IPS-NIHi7 (cell line): ENCODE measurements at regions not wholly inside any gene's neighbourhood (a gene's known extent, or its start where the extent isn't known, plus 50 kb on each side); places are given as distances from the start of the nearest gene placed in this dataset.

ENCODE experiments used
- DNase-seq: peaks from one replicate; pipeline ENCODE4 v3.0.0; 2012; ENCODE audit warnings: mixed read lengths; ENCODE audit errors: extremely low spot score

DNA sequence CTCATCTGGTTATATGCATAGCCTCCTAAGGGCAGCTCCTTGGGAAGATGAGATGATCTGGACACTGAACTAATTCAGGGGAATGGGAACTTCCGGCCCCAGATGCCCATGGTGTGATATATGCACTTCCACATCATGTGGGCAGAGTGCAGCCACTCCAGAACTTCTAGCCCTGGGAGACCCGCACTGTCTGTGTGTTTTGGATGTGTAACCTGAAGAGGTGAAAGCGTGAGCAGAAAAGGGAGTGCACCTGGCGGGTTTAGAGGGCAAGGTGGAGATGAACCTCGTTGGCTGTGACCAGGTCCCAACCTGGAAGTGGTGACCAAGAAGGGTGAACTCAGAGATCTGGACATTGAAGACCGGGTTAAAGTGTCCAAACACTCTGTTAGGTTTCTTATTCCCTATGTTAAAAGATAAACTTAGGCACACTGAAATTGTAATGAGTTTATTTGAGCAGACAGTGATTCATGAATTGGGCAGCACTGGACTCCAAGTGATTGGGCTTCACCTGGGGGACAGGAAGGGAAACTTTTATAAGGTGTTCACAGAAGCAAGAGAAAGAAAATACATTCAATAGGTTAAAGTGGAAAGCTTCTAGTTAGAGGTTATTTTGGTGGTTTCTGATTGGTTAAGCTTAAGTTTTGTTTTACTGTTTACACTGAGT lies 296.2 kb upstream of the SKOR2 start:
- DNase-seq, result no peak

DNA sequence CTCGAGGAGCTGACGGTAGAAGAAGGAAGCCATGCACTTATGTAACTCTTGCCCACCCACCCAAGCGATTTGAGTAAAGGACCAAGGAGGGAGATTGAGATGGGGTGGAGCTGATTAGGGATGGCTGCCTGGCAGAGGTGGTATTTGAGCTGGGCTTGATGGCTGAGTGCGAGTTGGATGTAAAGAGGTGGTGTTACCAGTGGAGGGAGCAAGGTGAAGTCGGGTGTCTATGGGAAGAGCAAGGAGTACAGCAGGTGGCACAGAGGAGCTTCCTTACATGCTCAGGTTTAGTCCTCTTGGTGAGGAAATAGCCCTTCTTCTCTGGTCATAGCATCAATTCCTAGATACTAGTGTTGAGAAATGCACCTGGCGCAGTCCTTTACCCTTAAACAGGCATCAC lies 294.2 kb upstream of the SKOR2 start:
- peak; percentile 66 for DNase-seq

DNA sequence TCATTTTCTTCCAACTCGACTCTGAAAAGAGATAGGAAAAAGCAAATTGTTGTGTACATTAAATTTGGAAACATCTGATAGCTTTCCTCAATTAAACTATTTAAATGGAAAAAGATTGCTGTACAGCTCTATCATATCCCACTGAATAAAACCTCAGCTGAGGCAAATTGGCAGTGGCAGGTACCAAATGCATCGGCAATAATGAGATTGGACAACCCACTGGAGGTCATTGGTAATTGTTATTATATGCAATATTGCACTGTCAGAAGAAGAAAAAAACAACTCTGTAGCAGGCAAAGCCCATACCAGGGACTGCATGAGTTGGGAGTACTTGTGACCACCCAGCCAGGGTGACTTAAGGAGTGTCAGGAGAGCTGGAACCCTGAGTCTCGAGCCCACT lies 291.6 kb upstream of the SKOR2 start:
- no peak for DNase-seq

DNA sequence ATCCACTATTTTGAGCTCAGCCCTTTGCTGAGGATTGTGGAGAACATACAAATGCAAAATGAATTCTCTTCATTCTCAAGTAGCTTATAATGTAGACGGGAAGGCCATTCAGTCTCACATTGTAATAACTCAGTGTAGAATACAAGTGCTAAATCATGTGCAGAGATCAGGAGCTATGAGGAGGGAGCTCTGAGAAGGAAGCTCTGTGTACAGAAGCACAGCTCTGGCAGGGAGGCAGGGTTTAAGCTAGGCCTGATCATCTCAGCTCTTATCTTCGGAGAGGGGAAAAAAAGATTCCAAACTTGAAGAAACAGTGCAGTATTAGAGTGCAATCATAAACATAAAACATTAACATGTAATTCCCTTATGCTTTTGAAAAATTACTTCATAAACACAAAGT lies 291.1 kb upstream of the SKOR2 start:
- no peak for DNase-seq

DNA sequence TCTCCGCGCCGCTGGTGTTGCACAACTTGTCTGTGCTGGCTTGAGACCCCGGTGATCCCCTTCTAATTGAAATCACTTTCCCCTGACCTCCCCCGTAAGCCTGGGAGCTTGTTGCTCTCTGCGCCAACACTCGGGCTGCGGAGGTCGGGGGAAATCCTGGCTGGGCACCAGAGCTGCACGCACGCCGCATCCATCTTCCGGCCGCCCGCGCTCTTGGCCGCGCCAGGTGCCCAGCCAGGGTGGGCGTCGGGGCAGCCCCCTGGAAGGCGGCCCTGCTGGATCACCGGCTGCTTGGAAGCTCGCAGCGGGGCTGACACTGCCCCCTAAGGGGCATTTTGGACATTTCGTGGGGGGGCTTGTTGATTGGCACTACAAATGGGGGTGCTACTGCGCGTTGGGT lies 280.3 kb upstream of the SKOR2 start:
- peak; percentile 43 for DNase-seq

DNA sequence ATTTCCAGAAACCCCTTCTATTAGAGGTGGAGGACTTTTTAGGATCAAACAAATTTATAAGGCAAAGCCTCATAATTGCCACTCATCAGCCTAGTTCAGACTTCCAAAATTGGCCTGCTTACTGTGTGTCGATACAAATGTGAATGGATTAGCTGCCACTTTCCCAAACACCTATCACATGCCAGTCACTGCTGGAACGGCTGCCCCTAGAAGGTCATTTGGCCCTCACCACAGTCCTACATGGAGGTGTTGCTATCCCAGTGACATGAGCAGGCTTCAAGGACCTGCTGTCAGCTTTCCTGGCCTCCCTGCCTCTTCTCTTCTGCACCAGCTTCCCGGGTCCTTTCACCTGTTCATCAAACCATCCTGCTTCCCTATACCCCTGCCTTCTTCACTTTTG lies 279.2 kb upstream of the SKOR2 start:
- no peak for DNase-seq

DNA sequence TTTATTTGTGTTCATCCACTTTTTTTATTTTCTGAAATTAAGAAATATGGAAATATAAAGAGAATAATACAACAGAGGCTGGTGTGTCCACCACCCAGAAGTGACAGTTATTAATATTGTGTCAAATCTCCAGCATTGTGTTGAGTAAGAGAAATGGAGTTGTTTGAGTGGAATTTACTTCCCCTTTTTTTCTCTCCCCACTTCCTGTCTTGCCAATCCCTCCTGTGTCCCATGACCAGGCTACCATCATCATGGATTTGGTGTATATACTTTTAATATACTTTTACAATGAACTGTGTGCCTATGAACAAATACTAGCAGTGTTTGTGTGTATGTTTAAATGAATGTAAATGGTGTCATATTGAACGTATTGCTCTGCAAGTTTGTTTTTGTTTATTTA lies 276.9 kb upstream of the SKOR2 start:
- DNase-seq, result no peak

DNA sequence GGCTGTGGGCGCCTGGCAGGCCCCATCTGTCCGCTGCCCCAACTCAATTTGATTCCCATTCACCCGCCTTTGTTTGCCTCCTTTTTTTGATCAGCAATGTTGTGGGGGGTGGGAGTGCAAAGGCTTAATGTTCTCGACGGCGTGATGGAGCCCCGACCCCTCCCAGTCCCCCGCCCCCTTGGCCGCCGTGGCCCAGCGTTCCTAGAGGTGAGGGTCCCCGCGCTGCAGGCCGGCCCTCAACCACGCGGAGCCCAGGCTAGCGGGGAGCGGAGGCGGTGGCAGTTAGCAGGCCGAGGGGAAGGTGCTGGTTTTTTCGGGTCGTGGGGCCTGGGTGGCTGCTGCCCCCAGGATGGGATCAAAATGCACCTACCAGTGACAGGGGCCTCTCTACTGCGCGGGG lies 274.7 kb upstream of the SKOR2 start:
- DNase-seq, result no peak

DNA sequence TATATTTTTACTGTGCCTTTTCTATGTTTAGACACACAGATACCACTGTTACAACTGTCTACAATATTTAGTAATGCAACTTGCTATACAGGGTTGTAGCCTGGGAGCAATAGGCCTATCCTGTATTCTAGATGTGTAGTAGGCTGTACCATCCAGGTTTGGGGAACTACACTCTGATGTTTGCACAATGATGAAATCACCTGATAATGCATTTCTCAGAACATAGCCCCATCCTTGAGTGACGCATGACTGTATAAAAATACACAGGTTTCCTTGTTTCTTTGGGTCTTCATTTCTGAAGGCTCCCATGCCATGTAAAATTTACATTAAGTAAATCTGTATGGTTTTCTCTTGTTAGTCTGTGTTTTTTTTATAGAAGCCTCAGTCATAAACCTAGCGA lies 270.9 kb upstream of the SKOR2 start:
- DNase-seq, result no peak

DNA sequence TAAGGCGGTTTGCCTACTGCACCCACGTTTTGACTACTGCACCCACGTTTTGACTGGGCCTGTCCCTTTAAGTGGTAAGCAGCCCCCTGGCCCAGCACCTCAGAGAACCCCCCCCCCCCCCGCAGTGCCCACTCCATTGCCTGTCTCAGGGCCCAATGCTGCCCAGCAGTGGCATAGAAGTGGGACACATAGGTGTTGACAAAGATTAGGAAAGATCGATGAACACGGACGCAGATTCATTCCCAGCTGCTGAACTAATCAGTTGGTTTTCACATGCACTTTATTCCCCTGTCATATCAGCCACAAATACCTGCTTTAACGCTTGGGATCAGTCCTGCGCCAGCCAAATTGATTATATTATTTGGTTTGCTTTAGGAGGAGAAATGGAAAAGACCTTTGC lies 268.8 kb upstream of the SKOR2 start:
- DNase-seq, result no peak

DNA sequence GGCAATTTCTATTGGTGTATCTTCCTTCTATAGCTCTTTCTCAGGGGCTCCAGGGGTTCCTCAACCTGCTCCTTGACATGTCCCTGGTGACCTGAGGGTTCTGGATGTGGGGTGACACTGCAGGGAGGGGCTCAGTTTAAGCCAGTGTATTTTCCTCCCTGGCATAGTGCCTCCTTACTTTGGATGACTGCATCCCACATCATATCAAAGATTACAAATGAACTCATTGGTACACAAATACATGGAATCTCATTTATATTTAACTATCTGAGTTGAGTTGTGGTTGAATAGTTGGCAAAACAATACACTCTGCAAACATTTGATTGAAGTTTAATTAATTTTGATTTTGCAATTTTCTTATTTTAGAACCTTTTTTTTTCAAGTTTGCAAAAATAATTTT lies 268.2 kb upstream of the SKOR2 start:
- DNase-seq, result no peak

DNA sequence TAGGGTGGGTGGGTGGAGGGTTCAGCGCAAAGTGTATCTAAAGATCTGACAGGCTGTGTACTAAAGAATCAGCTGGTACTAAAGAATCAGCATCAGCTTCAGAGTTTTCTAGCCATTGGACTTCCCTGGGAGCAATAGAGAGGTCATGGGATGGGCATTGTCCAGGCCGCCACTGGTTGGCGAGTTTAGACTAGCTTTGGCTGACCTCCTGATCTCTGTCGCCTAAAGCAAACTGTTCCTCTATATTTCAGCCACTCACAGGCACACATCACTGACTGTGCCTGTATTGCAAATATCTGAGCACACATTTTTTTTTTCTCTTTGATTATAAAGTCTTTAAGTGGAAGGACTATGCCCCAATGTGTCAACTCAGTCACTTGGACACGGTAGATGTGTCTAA lies 267.8 kb upstream of the SKOR2 start:
- no peak for DNase-seq

DNA sequence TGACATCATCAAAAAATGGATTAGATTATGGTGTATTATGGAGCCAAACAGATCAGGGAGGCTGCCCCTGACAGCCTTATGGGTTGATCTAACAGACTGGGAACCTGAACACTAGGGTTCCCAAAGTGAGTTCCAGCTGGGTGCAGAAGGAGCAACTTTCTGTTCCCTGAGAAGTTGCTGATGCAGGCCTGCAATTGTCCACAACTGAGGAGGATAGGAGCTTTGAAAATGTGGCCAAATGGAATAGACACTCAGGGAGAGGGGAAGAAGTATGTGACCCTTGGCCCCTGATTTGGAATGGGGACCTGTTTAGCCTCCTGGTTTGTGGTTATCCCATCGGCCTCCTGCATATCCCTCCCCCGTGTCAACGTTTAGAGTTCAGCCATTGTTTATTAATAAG lies 262.2 kb upstream of the SKOR2 start:
- no peak for DNase-seq

DNA sequence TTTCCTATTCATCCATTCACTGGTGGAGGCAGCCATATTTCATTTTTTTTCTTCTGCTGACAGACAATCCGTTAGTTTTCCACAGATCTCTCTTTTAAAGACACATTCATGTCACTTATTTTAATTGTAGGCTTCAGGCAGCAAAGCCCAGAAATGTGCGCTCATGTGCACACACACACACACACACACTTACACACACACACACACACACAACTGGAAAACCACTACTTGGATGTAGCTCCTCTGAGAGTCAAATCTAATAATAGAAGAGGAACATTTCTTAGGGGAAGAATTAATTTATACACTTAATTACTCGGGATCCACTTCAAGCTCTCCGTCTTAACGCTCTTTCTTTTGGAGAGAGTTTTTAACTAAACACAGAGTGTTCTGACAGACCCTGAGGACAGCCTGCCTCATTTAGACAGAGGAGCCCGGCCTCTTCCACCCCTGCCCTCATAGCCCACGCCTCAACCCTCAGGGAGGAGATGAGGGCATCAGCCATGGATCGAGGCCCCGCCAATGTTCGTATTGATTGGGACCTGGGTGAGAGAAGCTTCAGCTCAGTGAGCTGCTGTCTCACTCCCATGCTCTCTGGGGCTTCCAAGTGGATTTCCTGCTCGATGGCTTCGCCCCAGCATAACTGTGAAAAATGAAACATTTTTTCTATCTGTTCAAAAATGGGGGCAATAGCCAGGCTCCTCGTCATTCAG lies 261.4 kb upstream of the SKOR2 start:
- no peak for DNase-seq

DNA sequence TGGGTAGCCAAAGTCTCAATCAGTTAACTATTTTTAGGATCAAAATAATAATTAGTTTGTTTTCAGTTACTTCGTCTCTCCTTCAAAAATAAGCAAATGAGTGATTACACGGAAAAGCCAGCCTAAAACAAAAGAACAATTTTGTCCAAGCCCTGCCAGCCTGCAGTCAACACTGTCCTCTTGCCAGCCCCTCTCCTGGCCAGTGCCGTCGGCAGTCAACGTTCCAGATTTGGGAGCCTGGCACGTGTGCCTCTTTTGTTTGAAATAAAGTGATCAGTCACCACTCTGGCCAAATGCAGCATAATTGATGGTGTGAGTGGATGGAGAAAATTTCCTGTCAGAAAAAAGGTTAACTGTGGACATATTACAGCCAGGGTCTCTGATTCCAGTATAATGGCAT lies 260.6 kb upstream of the SKOR2 start:
- no peak for DNase-seq

DNA sequence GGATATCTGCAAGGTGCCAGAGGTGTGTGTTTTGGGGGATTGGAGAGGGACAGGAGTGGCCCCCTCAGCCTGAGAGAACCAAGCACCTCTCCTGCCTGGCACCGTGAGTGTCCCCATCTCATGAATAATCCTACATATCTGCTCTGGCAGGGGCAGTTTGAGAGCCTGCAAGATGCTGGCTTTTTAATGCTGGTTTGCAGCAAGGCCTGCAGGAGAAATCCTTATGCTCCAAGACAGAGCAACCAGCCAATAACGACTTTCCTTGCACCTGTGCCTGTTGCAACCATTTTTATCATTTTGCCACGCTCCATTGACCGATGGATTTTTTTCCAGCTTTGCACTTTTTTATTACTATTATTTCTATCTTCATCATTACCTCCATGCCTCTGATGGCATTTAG lies 259.4 kb upstream of the SKOR2 start:
- DNase-seq, result no peak

DNA sequence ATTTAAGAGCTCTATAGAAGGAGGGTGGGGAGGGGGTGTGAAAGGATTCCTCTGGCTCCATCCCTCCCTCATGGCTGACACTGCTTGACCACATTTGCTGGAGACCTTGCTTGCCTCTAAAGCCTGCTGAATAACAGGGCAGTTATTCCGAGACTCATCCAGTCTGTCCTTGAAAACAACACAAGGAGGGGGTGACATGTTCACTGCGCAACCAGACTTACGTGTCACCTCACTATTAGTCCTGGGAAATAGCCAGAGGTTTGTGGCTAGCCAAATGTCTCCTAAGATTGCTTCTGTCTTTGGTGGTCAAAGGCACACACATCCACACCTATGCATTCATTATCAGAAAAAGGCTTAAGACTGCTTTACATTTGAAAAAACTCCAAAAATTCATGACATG lies 256.2 kb upstream of the SKOR2 start:
- DNase-seq, result no peak

DNA sequence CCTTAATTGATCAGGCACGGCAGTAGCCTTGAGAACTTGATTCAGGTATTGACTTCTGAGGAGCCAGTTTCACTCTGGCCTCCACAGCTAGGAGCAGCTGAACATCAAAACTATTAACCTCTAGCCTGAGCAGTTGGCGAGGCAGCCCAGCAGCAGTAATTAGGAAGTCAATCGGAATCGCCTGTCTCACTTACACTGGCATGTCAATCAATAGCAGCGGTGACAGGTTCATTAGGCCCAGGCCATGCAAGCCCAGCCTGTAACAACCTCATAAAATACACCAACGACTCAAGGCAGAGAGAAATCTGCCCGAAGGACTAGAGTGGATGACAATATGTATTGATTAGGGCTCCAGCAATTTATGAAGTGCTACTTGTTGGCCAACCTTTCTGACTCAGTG lies 255.4 kb upstream of the SKOR2 start:
- no peak for DNase-seq

DNA sequence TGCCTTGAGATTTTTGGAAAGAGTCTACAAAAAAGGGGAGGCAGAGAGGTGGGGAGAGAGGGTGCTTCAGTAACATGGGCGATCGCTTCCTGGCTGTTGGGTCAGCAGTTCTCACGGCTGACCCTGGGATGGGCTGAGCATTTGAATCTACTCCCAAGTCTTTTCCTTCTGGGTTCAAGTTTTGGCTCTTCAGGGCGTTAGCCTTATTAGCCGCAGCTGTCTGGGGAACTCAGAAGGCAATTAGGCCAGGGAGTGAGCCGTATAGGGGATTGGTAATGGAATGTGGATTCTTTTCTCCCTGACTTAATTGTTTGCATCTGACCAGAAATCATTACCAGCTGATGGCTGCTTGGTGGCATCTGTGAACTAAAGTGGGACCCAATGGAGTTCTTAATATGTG lies 250.5 kb upstream of the SKOR2 start:
- DNase-seq, result no peak

DNA sequence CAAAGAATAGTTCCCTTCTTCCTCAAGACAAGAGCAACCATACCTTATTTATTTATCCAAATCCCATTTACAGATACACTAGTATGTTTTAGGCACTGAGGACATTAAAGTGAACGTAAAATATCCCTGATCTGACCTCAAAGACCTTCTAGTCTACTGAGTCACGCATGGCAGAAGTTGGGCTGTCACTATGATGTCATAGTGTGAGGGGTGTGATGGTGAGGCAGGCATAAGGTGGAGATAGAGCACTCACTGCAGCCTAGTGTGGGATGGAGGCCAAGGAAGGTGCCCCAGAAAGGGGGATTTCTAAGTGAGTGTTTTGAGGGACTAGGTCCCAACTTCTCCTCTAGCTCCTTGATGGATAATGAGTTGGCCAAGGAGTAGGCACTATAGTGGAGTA lies 249.5 kb upstream of the SKOR2 start:
- DNase-seq, result no peak

DNA sequence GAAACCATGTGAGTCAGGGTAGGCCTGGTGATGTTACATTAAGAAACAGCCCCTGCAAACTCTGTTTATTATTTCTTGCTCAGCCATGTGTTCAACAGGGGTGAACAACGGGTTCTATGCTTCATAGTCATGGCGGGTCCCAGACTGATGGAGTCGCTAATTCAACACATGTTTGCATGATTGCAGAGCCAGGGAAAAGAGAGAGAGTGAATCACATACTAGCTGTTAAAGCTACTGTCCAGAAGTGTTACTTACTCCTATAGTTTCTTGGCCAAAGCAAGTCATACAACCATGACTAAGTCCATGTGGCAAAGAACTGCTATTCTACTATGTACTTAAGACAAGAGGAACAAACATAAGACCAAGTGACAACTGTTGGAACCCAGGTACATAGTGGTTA lies 241.2 kb upstream of the SKOR2 start:
- no peak for DNase-seq

DNA sequence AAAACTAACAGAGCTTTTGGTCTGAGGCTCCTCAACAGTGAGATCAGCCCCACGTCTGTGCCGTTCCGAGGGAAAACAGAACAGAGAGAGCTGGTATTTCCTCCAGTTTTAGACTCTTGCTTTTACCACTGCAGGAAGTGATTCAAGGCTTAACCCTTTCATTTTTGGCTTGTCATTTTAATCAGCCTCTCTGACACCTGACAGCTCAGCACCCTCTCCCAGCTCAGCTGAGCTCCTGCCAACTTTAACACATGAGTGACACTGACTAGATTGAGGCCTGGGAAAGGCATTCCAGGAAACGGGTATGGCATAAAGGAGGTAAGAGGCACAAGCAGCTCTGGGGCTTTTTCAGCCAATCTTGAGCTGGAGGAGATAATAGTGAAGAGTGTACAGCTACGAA lies 239.4 kb upstream of the SKOR2 start:
- no peak for DNase-seq

DNA sequence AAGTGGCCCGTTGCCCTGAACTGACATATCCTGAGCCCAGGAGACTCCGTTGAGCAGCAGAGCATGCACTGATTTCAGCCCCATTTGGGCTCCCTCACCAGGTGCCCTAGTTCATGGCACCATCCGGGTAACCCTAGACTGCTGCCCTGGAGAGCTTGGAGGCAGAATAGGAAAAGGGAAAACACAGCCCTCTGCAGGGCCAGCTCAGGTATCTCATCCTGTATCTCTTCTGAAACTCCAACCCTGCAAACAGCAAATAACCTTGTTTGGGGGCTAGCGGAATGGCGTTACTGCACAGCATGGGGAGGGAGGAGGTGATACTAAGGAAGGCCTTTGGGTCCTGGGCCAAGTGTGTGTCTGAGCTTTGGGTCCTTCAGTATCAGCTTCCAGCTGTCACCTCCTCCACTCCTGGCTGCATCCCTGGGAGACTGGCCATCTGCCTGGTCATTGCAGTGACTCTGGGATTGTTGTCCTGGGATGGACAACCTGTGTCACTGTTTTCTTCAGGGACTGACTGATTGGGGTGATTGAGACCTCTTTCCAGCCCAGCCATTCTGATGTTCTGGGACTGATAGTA lies 233.8 kb upstream of the SKOR2 start:
- DNase-seq, result peak; percentile 43

DNA sequence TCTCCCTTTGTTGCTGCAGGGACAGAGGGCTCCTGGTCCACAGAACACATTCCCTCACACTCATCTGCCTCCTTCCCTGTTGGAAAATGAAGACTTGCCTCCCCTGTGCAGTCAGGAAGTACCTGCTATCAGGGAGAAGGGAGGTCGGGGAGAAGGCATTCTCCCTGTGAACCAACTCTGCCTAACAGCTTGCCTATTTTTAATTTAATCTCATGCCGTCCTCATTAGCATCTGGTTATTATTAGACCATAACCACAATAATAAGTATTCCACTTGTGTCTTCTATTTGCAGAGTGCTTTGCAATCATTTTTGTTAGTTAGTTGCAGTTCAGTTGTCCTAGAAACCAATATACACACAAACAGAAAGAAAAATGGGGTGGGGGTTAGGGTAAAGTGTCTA lies 232.6 kb upstream of the SKOR2 start:
- no peak for DNase-seq
